Fibroblast of pulmonary artery (primary cell): ENCODE measurements at regions not wholly inside any gene's neighbourhood (a gene's known extent, or its start where the extent isn't known, plus 50 kb on each side); places are given as distances from the start of the nearest gene placed in this dataset.

Source experiments
- DNase-seq: peaks from one replicate; pipeline ENCODE4 v3.0.0-alpha.2; 2010; ENCODE audit warnings: low read depth
- H3K4me3 ChIP-seq: replicated peaks from 2 replicates; pipeline ENCODE4 v1.5.1; 2011; ENCODE audit warnings: low read depth, mild to moderate bottlenecking, control low read depth, low read length, moderate library complexity
- CTCF ChIP-seq: IDR thresholded peaks from 2 replicates; pipeline ENCODE4 v1.5.1; 2011; ENCODE audit warnings: mild to moderate bottlenecking, control low read depth, low read length, inconsistent platforms; ENCODE audit errors: missing control alignments

GRCh38 chr1:60984062-60984799, 98.1 kb upstream of the NFIA start:
- DNase-seq, result peak; percentile 39
- H3K4me3 ChIP-seq, result no peak overlapping the region
- no peak for TF ChIP-seq CTCF

- no peak overlapping the region for H3K4me3 ChIP-seq
- no peak for DNase-seq
- no peak for TF ChIP-seq CTCF
Observed at GRCh38 chr1:60983701-60984061, 98.7 kb upstream of the NFIA start.

GRCh38 chr1:60982539-60982938, 99.8 kb upstream of the NFIA start:
- H3K4me3 ChIP-seq, result no peak overlapping the region
- no peak for DNase-seq
- no peak for TF ChIP-seq CTCF

GRCh38 chr1:60981357-60981756, 101.0 kb upstream of the NFIA start:
- no peak for TF ChIP-seq CTCF
- H3K4me3 ChIP-seq, result no peak overlapping the region
- DNase-seq, result no peak

GRCh38 chr1:60978421-60979357, 103.7 kb upstream of the NFIA start:
- no peak overlapping the region for H3K4me3 ChIP-seq
- peak; percentile 72 for TF ChIP-seq CTCF
- DNase-seq, result peak; percentile 63

GRCh38 chr1:60977661-60978060, 104.7 kb upstream of the NFIA start:
- no peak overlapping the region for H3K4me3 ChIP-seq
- DNase-seq, result no peak
- no peak for TF ChIP-seq CTCF
